ENCODE measurements at regions not wholly inside any gene's neighbourhood (a gene's known extent, or its start where the extent isn't known, plus 50 kb on each side); places are given as distances from the start of the nearest gene placed in this dataset.

GRCh38 chr13:31060220-31060619 lies 101.5 kb downstream of the HSPH1 start:
- TF ChIP-seq POLR2A (IDR thresholded peaks at IDR 0.05) (no peak), POLR2AphosphoS5 (IDR thresholded peaks at IDR 0.05; ENCODE audit: insufficient read depth in 1 of 2, low read depth in 1 of 2) (no peak)
- TF ChIP-seq, protein P1, sequence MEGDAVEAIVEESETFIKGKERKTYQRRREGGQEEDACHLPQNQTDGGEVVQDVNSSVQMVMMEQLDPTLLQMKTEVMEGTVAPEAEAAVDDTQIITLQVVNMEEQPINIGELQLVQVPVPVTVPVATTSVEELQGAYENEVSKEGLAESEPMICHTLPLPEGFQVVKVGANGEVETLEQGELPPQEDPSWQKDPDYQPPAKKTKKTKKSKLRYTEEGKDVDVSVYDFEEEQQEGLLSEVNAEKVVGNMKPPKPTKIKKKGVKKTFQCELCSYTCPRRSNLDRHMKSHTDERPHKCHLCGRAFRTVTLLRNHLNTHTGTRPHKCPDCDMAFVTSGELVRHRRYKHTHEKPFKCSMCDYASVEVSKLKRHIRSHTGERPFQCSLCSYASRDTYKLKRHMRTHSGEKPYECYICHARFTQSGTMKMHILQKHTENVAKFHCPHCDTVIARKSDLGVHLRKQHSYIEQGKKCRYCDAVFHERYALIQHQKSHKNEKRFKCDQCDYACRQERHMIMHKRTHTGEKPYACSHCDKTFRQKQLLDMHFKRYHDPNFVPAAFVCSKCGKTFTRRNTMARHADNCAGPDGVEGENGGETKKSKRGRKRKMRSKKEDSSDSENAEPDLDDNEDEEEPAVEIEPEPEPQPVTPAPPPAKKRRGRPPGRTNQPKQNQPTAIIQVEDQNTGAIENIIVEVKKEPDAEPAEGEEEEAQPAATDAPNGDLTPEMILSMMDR (IDR thresholded peaks at IDR 0.05) = no peak

Measured in vagina (tissue), 2 donors.